ENCODE measurements at regions not wholly inside any gene's neighbourhood (a gene's known extent, or its start where the extent isn't known, plus 50 kb on each side); places are given as distances from the start of the nearest gene placed in this dataset.

DNA sequence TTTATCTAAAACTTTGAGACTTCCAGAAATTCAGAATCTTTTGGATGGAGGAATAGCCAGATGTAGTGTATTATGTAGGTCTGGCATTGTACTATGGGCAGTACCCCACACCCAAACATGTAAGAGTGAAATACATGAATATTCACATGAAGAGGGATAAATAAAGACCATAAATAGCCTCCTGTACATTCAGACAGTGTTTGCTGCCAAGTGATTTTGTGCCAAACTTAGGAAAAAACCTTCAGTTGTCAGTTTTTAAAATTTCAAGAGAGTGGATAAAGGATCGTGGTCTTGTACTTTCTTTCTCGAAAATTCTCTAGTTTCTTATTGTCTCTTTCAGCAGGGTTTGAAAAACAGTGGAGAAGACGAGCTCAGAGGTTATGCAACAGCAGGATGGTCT, 150.3 kb upstream of the LARGE1 start:
- TF ChIP-seq POLR2A (IDR thresholded peaks at IDR 0.05; ENCODE audit: low read depth, low read length) (no peak), TAF1 (IDR thresholded peaks at IDR 0.05; ENCODE audit: low read depth, low read length) (no peak), POLR2AphosphoS5 (IDR thresholded peaks at IDR 0.05; ENCODE audit: low read depth, low read length) (no peak), SPI1 (IDR thresholded peaks at IDR 0.05; ENCODE audit: low read depth, low read length) (no peak), POU2F2 (IDR thresholded peaks at IDR 0.05; ENCODE audit: low read depth, low read length) (no peak), PAX5 (IDR thresholded peaks at IDR 0.05; ENCODE audit: insufficient read depth, low read length, severe bottlenecking) (no peak)
